Stomach (tissue), 4 donors: ENCODE measurements at regions not wholly inside any gene's neighbourhood (a gene's known extent, or its start where the extent isn't known, plus 50 kb on each side); places are given as distances from the start of the nearest gene placed in this dataset.

Experiments used
- CTCF ChIP-seq, 7 experiments: fragments of 450-650 bp in 4 of 7; fragments of 200-600 bp in 3 of 7; sonication (generic) in 3 of 7; IDR thresholded peaks; one replicate each; pipeline ENCODE4 v1.5.1; 2016 to 2019; ENCODE audit warnings: antibody characterized with exemption in 7 of 7, control low read depth in 2 of 7, mild to moderate bottlenecking in 1 of 7
- EP300 ChIP-seq: sonication (generic); formaldehyde crosslinking; IDR thresholded peaks from one replicate; pipeline ENCODE4 v1.6.1; 2017; ENCODE audit warnings: antibody characterized with exemption
- POLR2A ChIP-seq, 4 donors: fragments of 450-650 bp; IDR thresholded peaks; one replicate each; pipeline ENCODE4 v1.6.1; 2016; ENCODE audit warnings: antibody characterized with exemption in 4 of 4, control low read depth in 2 of 4, mild to moderate bottlenecking in 1 of 4, moderate library complexity in 1 of 4
- POLR2AphosphoS5 ChIP-seq, 3 donors: sonication (generic); formaldehyde crosslinking; IDR thresholded peaks; one replicate each; pipeline ENCODE4 v1.6.1; 2016; ENCODE audit warnings: antibody characterized with exemption in 3 of 3

GRCh38 chr13:88246239-88246638 lies 575.1 kb downstream of the SLITRK5 start:
- TF ChIP-seq CTCF (IDR thresholded peaks at IDR 0.05) (no peak), POLR2A (IDR thresholded peaks at IDR 0.05) (no peak), EP300 (no peak), POLR2AphosphoS5 (IDR thresholded peaks at IDR 0.05) (no peak)
